H9 (cell line): ENCODE measurements at regions not wholly inside any gene's neighbourhood (a gene's known extent, or its start where the extent isn't known, plus 50 kb on each side); places are given as distances from the start of the nearest gene placed in this dataset.

Experiments
- DNase-seq: peaks from one replicate; pipeline ENCODE4 v3.0.0-alpha.2; 2017
- H2AFZ ChIP-seq: one replicate; pipeline ENCODE4 v1.6.1; 2013; ENCODE audit warnings: mild to moderate bottlenecking, low read length, control low read depth, moderate library complexity
- H2AK5ac ChIP-seq: 2 replicates; pipeline ENCODE4 v1.6.1; 2013; ENCODE audit warnings: low read length, control low read depth, mixed read lengths; ENCODE audit not compliant: insufficient read length
- H2BK120ac ChIP-seq: one replicate; pipeline ENCODE4 v1.6.1; 2013; ENCODE audit warnings: low read depth, mild to moderate bottlenecking, low read length, control low read depth, inconsistent platforms; ENCODE audit not compliant: poor library complexity, severe bottlenecking
- H2BK12ac ChIP-seq: 2 replicates; pipeline ENCODE4 v1.6.1; 2013; ENCODE audit warnings: low read length, control low read depth, mixed read lengths, low read depth; ENCODE audit not compliant: insufficient read length
- H2BK15ac ChIP-seq: 2 replicates; pipeline ENCODE4 v1.6.1; 2013; ENCODE audit warnings: low read depth, low read length, control low read depth
- H2BK20ac ChIP-seq: one replicate; pipeline ENCODE4 v1.6.1; 2013; ENCODE audit warnings: low read depth, mild to moderate bottlenecking, low read length, control low read depth, inconsistent platforms; ENCODE audit not compliant: poor library complexity, severe bottlenecking
- H2BK5ac ChIP-seq: 2 replicates; pipeline ENCODE4 v1.6.1; 2013; ENCODE audit warnings: low read length, control low read depth, mixed read lengths; ENCODE audit not compliant: insufficient read length
- H3K14ac ChIP-seq: 2 replicates; pipeline ENCODE4 v1.6.1; 2013; ENCODE audit warnings: low read length, control low read depth; ENCODE audit not compliant: insufficient read depth
- H3K18ac ChIP-seq: 2 replicates; pipeline ENCODE4 v1.6.1; 2013; ENCODE audit warnings: low read depth, mild to moderate bottlenecking, mixed read lengths, low read length, control low read depth; ENCODE audit not compliant: insufficient read length
- H3K23ac ChIP-seq: 2 replicates; pipeline ENCODE4 v1.6.1; 2013; ENCODE audit warnings: low read length, control low read depth, mixed read lengths, low read depth; ENCODE audit not compliant: insufficient read length
- H3K23me2 ChIP-seq: 2 replicates; pipeline ENCODE4 v1.6.1; 2013; ENCODE audit warnings: low read depth, mild to moderate bottlenecking, mixed read lengths, low read length, control low read depth; ENCODE audit not compliant: insufficient read length, poor library complexity, severe bottlenecking
- H3K27ac ChIP-seq: 2 replicates; pipeline ENCODE4 v1.5.1; 2013; ENCODE audit warnings: low read length, control low read depth, mixed read lengths, low read depth; ENCODE audit not compliant: insufficient read length
- H3K27me3 ChIP-seq: 2 replicates; pipeline ENCODE4 v1.6.1; 2013; ENCODE audit warnings: low read length, control low read depth, inconsistent platforms; ENCODE audit not compliant: insufficient read depth
- H3K4ac ChIP-seq: 2 replicates; pipeline ENCODE4 v1.6.1; 2013; ENCODE audit warnings: low read depth, mild to moderate bottlenecking, control low read depth, inconsistent platforms, low read length, moderate library complexity
- H3K4me1 ChIP-seq: 2 replicates; pipeline ENCODE4 v1.6.1; 2013; ENCODE audit warnings: low read length, control low read depth, inconsistent platforms; ENCODE audit not compliant: insufficient read depth
- H3K4me2 ChIP-seq: 2 replicates; pipeline ENCODE4 v1.6.1; 2013; ENCODE audit warnings: low read length, control low read depth, mixed read lengths; ENCODE audit not compliant: insufficient read length, insufficient read depth
- H3K56ac ChIP-seq: 2 replicates; pipeline ENCODE4 v1.6.1; 2013; ENCODE audit warnings: low read depth, mild to moderate bottlenecking, mixed read lengths, low read length, control low read depth; ENCODE audit not compliant: insufficient read length
- H3K79me1 ChIP-seq: 2 replicates; pipeline ENCODE4 v1.6.1; 2013; ENCODE audit warnings: low read depth, mild to moderate bottlenecking, moderate library complexity, low read length, control low read depth, inconsistent platforms; ENCODE audit not compliant: insufficient read depth, poor library complexity, severe bottlenecking
- H3K79me2 ChIP-seq: 2 replicates; pipeline ENCODE4 v1.6.1; 2013; ENCODE audit warnings: low read length, control low read depth, inconsistent platforms; ENCODE audit not compliant: insufficient read depth
- H3K9ac ChIP-seq: 2 replicates; pipeline ENCODE4 v1.6.1; 2013; ENCODE audit warnings: low read length, control low read depth, mixed read lengths; ENCODE audit not compliant: insufficient read length; ENCODE audit errors: extremely low read depth
- H3K9me3 ChIP-seq: one replicate; pipeline ENCODE4 v1.6.1; 2013; ENCODE audit warnings: low read depth, low read length, inconsistent platforms; ENCODE audit not compliant: control insufficient read depth
- H3T11ph ChIP-seq: one replicate; pipeline ENCODE4 v1.6.1; 2013; ENCODE audit warnings: mild to moderate bottlenecking, low read length, control low read depth, inconsistent platforms
- H4K20me1 ChIP-seq: one replicate; pipeline ENCODE4 v1.6.1; 2013; ENCODE audit not compliant: control insufficient read depth, insufficient read length, insufficient read depth
- H4K5ac ChIP-seq: 2 replicates; pipeline ENCODE4 v1.6.1; 2013; ENCODE audit warnings: low read depth, mild to moderate bottlenecking, mixed read lengths, low read length, control low read depth; ENCODE audit not compliant: insufficient read length
- H4K8ac ChIP-seq: replicated peaks from 2 replicates; pipeline ENCODE4 v1.6.1; 2013; ENCODE audit warnings: low read length, control low read depth, mixed read lengths, low read depth; ENCODE audit not compliant: insufficient read length
- H4K91ac ChIP-seq: 2 replicates; pipeline ENCODE4 v1.6.1; 2013; ENCODE audit warnings: low read depth, mild to moderate bottlenecking, moderate library complexity, mixed read lengths, low read length, control low read depth; ENCODE audit not compliant: insufficient read length
- H3K27ac Mint-ChIP-seq, 3 experiments: 2 replicates in 2 of 3; 3 replicates in 1 of 3; pipeline ENCODE4 v1.8.0; 2020 to 2021; ENCODE audit warnings: mixed read lengths in 3 of 3, mild to moderate bottlenecking in 1 of 3, moderate library complexity in 1 of 3
- H3K27me3 Mint-ChIP-seq: 2 replicates; pipeline ENCODE4 v1.8.0; 2021; ENCODE audit warnings: low read depth, mild to moderate bottlenecking, moderate library complexity, mixed read lengths
- H3K36me3 Mint-ChIP-seq, 3 experiments: 2 replicates in 2 of 3; 3 replicates in 1 of 3; pipeline ENCODE4 v1.8.0; 2020 to 2021; ENCODE audit warnings: low read depth in 3 of 3, mixed read lengths in 3 of 3; ENCODE audit not compliant: insufficient read depth in 1 of 3
- H3K4me1 Mint-ChIP-seq, 2 experiments: 2 replicates each; pipeline ENCODE4 v1.8.0; 2020; ENCODE audit warnings: mixed read lengths in 2 of 2
- H3K4me3 Mint-ChIP-seq, 2 experiments: 2 replicates in 1 of 2; 3 replicates in 1 of 2; pipeline ENCODE4 v1.8.0; 2020 to 2021; ENCODE audit warnings: mild to moderate bottlenecking in 2 of 2, mixed read lengths in 2 of 2, moderate library complexity in 1 of 2
- H3K9me3 Mint-ChIP-seq, 2 experiments: 2 replicates in 1 of 2; 3 replicates in 1 of 2; pipeline ENCODE4 v1.8.0; 2020; ENCODE audit warnings: mild to moderate bottlenecking in 2 of 2, mixed read lengths in 2 of 2, moderate library complexity in 1 of 2
- CTCF ChIP-seq: fragments of 200-600 bp; sonication (generic); conservative IDR thresholded peaks from 3 replicates; pipeline ENCODE4 v1.8.0; 2021; ENCODE audit warnings: antibody characterized with exemption, mild to moderate bottlenecking
- WGBS: extraction: QIAGEN DNeasy Blood & Tissue Kit; methylation state at CpG from one replicate; pipeline ENCODE4 v1.1.7; 2013; ENCODE audit warnings: missing lambda C conversion rate, low lambda C conversion rate, mixed read lengths; ENCODE audit not compliant: insufficient read length; ENCODE audit errors: extremely low coverage; 5-methylcytosine and 5-hydroxymethylcytosine counted together

DNA sequence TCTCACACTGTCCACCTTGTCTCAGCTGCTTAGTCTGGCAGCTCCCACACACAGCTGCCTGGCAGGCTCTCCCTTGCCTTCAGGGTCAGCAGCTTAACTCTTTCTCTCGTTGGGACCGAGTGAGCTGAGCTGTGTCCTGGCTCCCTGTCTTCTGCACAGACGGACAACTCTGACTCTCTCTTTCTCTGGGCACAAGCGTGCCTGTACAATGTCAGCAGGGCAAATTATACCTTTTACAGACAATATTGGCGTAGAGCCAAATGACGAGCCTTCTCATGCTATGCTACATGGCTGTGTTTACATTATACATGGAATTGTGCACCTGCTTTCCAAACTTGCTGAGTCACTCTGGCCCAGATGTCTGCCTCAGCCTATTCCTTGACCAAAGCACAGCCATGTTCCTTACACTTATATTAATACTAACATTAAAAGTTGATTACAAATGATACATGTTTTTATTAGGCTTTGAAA is 188.6 kb downstream of the CYLC2 start:
- Histone ChIP-seq H3K79me1 (no peaks in the 10 kb centered on the region), H4K5ac (no peak overlapping the region), H4K8ac (no peak overlapping the region), H3K23ac (no peak overlapping the region), H2AK5ac (no peak overlapping the region), H3K4ac (no peak overlapping the region), H4K91ac (no peak overlapping the region), H2BK20ac (no peak overlapping the region), H3K4me1 (no peaks in the 10 kb centered on the region), H3K9me3 (no peaks in the 10 kb centered on the region), H3K27ac (no peak overlapping the region), H3K14ac (no peak overlapping the region), H3K23me2 (no peaks in the 10 kb centered on the region), H3K79me2 (no peaks in the 10 kb centered on the region), H2BK5ac (no peak overlapping the region), H2BK120ac (no peak overlapping the region), H4K20me1 (no peaks in the 10 kb centered on the region), H3K9ac (no peak overlapping the region), H2BK15ac (no peak overlapping the region), H3T11ph (no peak overlapping the region), H3K56ac (no peak overlapping the region), H3K27me3 (no peaks in the 10 kb centered on the region), H3K18ac (no peak overlapping the region), H2AFZ (no peak overlapping the region), H3K4me2 (no peak overlapping the region), H2BK12ac (no peak overlapping the region)
- Mint-ChIP-seq H3K36me3 (peaks cover 0 to 2% (median 0%) of the 10 kb centered on the region in 3 experiments; a peak in 2 of 7 replicates), H3K9me3 (peaks cover 5% of the 10 kb centered on the region in 2 experiments; a peak in 2 of 5 replicates), H3K27ac (peak overlapping the region in 1 of 3 experiments; percentile 44; a peak in 1 of 7 replicates), H3K4me1 (no peaks in the 10 kb centered on the region), H3K27me3 (no peaks in the 10 kb centered on the region), H3K4me3 (no peak overlapping the region)
- WGBS: no CpG with 5 or more reads among the region's 6 CpGs
- DNase-seq: peak; percentile 26
- TF ChIP-seq CTCF: no peak
